ENCODE measurements at regions not wholly inside any gene's neighbourhood (a gene's known extent, or its start where the extent isn't known, plus 50 kb on each side); places are given as distances from the start of the nearest gene placed in this dataset.

DNA sequence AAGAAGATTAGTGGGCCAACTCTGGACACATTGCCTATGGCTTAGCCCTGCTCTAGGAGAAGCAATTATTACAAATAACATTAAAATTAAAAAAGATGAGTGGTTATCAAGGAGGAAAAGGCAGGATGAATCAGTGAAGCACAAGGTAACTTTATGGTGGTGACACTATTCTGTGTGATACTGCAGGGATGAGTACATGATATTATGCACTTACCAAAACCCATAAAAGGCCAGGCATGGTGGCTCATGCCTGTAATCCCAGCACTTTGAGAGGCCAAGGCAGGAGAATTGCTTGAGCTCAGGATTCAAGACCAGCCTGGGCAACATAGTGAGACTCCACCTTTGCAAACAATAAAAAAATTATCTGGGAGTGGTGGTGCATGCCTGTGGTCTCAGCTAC is 344.3 kb upstream of the CDIN1 start:
- Mint-ChIP-seq H3K4me3 (no peak overlapping the region), H3K27ac (no peak overlapping the region), H3K9me3 (peaks cover 9 to 23% of the 10 kb centered on the region in 2 donors), H3K36me3 (no peaks in the 10 kb centered on the region), H3K27me3 (ENCODE audit: low read depth in 2 of 2) (no peaks in the 10 kb centered on the region), H3K4me1 (no peaks in the 10 kb centered on the region)
- no peak for ATAC-seq
- Histone ChIP-seq H3K36me3 (ENCODE audit: control insufficient read depth, insufficient read depth, low read length) (no peaks in the 10 kb centered on the region), H3K9me3 (ENCODE audit: control insufficient read depth, insufficient read depth, low read length) (no peaks in the 10 kb centered on the region), H3K4me1 (ENCODE audit: control insufficient read depth, insufficient read depth, low read length) (no peaks in the 10 kb centered on the region), H3K4me3 (ENCODE audit: low read length) (no peak overlapping the region), H3K27me3 (ENCODE audit: control insufficient read depth, insufficient read depth, low read length) (no peaks in the 10 kb centered on the region), H3K27ac (ENCODE audit: low read length) (no peak overlapping the region)
- intact Hi-C loops (cut with micrococcal nuclease) = no loop called here
- no peak for DNase-seq
- TF ChIP-seq, protein P1, sequence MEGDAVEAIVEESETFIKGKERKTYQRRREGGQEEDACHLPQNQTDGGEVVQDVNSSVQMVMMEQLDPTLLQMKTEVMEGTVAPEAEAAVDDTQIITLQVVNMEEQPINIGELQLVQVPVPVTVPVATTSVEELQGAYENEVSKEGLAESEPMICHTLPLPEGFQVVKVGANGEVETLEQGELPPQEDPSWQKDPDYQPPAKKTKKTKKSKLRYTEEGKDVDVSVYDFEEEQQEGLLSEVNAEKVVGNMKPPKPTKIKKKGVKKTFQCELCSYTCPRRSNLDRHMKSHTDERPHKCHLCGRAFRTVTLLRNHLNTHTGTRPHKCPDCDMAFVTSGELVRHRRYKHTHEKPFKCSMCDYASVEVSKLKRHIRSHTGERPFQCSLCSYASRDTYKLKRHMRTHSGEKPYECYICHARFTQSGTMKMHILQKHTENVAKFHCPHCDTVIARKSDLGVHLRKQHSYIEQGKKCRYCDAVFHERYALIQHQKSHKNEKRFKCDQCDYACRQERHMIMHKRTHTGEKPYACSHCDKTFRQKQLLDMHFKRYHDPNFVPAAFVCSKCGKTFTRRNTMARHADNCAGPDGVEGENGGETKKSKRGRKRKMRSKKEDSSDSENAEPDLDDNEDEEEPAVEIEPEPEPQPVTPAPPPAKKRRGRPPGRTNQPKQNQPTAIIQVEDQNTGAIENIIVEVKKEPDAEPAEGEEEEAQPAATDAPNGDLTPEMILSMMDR (IDR thresholded peaks at IDR 0.05) = no peak

DNA sequence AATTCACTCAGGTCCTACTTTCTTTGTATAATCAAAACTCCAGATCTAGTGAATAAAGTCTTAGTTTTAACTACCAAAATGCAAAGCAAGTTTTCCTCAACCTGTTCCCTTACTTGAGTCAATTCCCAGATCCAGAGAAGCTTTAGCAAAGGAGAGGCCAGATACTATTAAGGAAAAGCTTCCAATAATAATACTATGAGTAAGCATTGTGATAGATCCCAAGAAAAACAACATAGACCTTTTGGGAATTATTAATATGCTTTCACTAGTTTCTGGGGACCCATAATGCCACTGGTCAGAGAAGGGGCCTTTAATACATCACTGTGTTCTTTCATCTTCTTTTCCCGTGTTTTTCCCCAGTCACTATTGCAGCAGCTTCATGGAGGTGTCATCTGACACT is 339.9 kb upstream of the CDIN1 start:
- TF ChIP-seq, protein P1 (IDR thresholded peaks at IDR 0.05) = no peak
- no peaks in the 10 kb centered on the region for H3K4me1 ChIP-seq (ENCODE audit: control insufficient read depth, insufficient read depth, low read length)
- H3K36me3 ChIP-seq (ENCODE audit: control insufficient read depth, insufficient read depth, low read length) = no peaks in the 10 kb centered on the region
- H3K27ac Mint-ChIP-seq = no peak overlapping the region
- intact Hi-C loops (cut with micrococcal nuclease) = no loop called here
- H3K27me3 ChIP-seq (ENCODE audit: control insufficient read depth, insufficient read depth, low read length) = no peaks in the 10 kb centered on the region
- ATAC-seq (no peak), DNase-seq (no peak)
- H3K9me3 Mint-ChIP-seq = peaks cover 7 to 10% of the 10 kb centered on the region in 2 donors
- H3K36me3 Mint-ChIP-seq = no peaks in the 10 kb centered on the region
- no peaks in the 10 kb centered on the region for H3K9me3 ChIP-seq (ENCODE audit: control insufficient read depth, insufficient read depth, low read length)
- H3K4me3 Mint-ChIP-seq = no peak overlapping the region
- 83% methylated on average over 1 of the region's 1 CpG for WGBS (ENCODE audit: insufficient coverage)
- no peak overlapping the region for H3K4me3 ChIP-seq (ENCODE audit: low read length)
- no peak overlapping the region for H3K27ac ChIP-seq (ENCODE audit: low read length)
- H3K27me3 Mint-ChIP-seq (ENCODE audit: low read depth in 2 of 2) = no peaks in the 10 kb centered on the region
- no peaks in the 10 kb centered on the region for H3K4me1 Mint-ChIP-seq

DNA sequence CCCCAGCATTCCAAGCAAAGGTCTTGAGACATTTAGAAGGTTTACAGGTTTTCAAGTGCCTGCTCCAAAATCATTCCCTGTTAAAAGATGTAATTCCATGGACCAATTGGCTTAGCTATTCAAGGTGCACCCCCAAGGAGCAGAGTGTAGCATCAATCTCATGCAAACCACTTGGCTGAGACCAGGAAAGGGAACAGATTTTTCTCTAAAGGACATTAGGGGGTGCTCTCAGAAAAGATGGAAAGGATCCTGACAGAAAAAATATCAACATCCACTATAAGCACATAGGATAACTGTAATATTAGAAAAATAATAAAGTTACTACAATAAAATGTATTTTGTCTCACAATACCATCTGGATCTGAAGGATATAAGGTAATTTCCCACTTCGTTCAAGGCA is 328.0 kb upstream of the CDIN1 start:
- no peak overlapping the region for H3K4me3 ChIP-seq (ENCODE audit: low read length)
- H3K36me3 ChIP-seq (ENCODE audit: control insufficient read depth, insufficient read depth, low read length) = no peaks in the 10 kb centered on the region
- WGBS (ENCODE audit: insufficient coverage) = no CpG with 5 or more reads among the region's 1 CpG
- H3K27me3 Mint-ChIP-seq (ENCODE audit: low read depth in 2 of 2) = no peaks in the 10 kb centered on the region
- H3K27ac ChIP-seq (ENCODE audit: low read length) = no peak overlapping the region
- no peaks in the 10 kb centered on the region for H3K4me1 ChIP-seq (ENCODE audit: control insufficient read depth, insufficient read depth, low read length)
- H3K9me3 ChIP-seq (ENCODE audit: control insufficient read depth, insufficient read depth, low read length) = no peaks in the 10 kb centered on the region
- H3K9me3 Mint-ChIP-seq = peaks cover 0 to 3% of the 10 kb centered on the region in 2 donors
- DNase-seq (no peak), ATAC-seq (no peak)
- intact Hi-C loops (cut with micrococcal nuclease) = no loop called here
- TF ChIP-seq, protein P1 (IDR thresholded peaks at IDR 0.05) = no peak
- no peak overlapping the region for H3K4me3 Mint-ChIP-seq
- no peaks in the 10 kb centered on the region for H3K4me1 Mint-ChIP-seq
- H3K27ac Mint-ChIP-seq = no peak overlapping the region
- H3K36me3 Mint-ChIP-seq = no peaks in the 10 kb centered on the region
- H3K27me3 ChIP-seq (ENCODE audit: control insufficient read depth, insufficient read depth, low read length) = no peaks in the 10 kb centered on the region

DNA sequence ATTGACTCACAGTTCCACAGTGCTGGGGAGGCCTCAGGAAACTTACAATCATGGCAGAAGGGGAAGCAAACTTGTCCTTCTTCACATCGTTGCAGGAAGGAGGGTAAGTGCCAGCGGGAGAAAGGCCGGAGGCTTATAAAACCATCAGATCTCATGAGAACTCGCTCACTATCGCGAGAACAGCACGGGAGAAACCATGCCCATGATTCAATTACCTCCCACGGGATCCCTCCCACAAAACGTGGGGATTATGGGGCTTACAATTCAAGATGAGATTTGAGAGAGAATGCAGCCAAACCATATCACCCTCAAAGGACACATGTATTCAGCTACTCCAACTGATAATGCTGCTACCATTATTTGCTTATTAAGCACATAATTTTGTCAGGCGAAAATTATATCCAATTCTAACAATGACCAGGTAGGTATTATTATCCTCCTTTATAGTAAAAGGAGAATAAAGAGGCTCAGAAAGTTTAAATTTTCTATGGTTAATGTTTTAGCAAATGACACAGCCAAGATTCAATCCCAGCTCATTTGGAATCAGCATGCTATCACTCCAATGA is 327.2 kb upstream of the CDIN1 start:
- Histone ChIP-seq H3K27me3 (ENCODE audit: control insufficient read depth, insufficient read depth, low read length) (no peaks in the 10 kb centered on the region), H3K9me3 (ENCODE audit: control insufficient read depth, insufficient read depth, low read length) (no peaks in the 10 kb centered on the region), H3K4me1 (ENCODE audit: control insufficient read depth, insufficient read depth, low read length) (no peaks in the 10 kb centered on the region), H3K27ac (ENCODE audit: low read length) (no peak overlapping the region), H3K4me3 (ENCODE audit: low read length) (no peak overlapping the region), H3K36me3 (ENCODE audit: control insufficient read depth, insufficient read depth, low read length) (no peaks in the 10 kb centered on the region)
- intact Hi-C loops (cut with micrococcal nuclease) = no loop called here
- Mint-ChIP-seq H3K36me3 (no peaks in the 10 kb centered on the region), H3K27ac (no peak overlapping the region), H3K4me3 (no peak overlapping the region), H3K27me3 (ENCODE audit: low read depth in 2 of 2) (no peaks in the 10 kb centered on the region), H3K9me3 (peaks cover 0 to 3% of the 10 kb centered on the region in 2 donors), H3K4me1 (no peaks in the 10 kb centered on the region)
- ATAC-seq = no peak
- TF ChIP-seq, protein P1 (IDR thresholded peaks at IDR 0.05) = no peak
- 94% methylated on average over 9 of the region's 10 CpGs for WGBS (ENCODE audit: insufficient coverage)
- no peak for DNase-seq

All from natural killer cell (primary cell).